ENCODE measurements at regions not wholly inside any gene's neighbourhood (a gene's known extent, or its start where the extent isn't known, plus 50 kb on each side); places are given as distances from the start of the nearest gene placed in this dataset.
"Not testable (repeated sequence)": the region's sequence is repeated elsewhere in the genome, so short reads cannot be mapped to it uniquely, and the experiment has no call there.

GRCh38 chr22:10526079-10526478 is 5001.9 kb upstream of the OR11H1 start:
- not testable (repeated sequence) for TF ChIP-seq REST (IDR thresholded peaks at IDR 0.05; ENCODE audit: borderline replicate concordance in 1 of 2, low read depth in 1 of 2, low read length in 2 of 2); JUND (CRISPR knock-in tag; IDR thresholded peaks at IDR 0.05); ARID4A (CRISPR knock-in tag; IDR thresholded peaks at IDR 0.05; ENCODE audit: borderline replicate concordance); MLXIP (CRISPR knock-in tag; IDR thresholded peaks at IDR 0.05; ENCODE audit: borderline replicate concordance); PLSCR1 (CRISPR knock-in tag; IDR thresholded peaks at IDR 0.05; ENCODE audit: borderline replicate concordance); MEIS1 (CRISPR knock-in tag; IDR thresholded peaks at IDR 0.05; ENCODE audit: borderline replicate concordance); FOXK1 (CRISPR knock-in tag; IDR thresholded peaks at IDR 0.05; ENCODE audit: borderline replicate concordance, low read depth); NFE2 (CRISPR knock-in tag; IDR thresholded peaks at IDR 0.05); CTCF (CRISPR knock-in tag; IDR thresholded peaks at IDR 0.05); ZNF614 (CRISPR knock-in tag; IDR thresholded peaks at IDR 0.05; ENCODE audit: borderline replicate concordance); ZC3H13 (CRISPR knock-in tag; IDR thresholded peaks at IDR 0.05); ZNF274 (CRISPR knock-in tag; IDR thresholded peaks at IDR 0.05)
